ENCODE measurements at regions not wholly inside any gene's neighbourhood (a gene's known extent, or its start where the extent isn't known, plus 50 kb on each side); places are given as distances from the start of the nearest gene placed in this dataset.
"Not testable (repeated sequence)": the region's sequence is repeated elsewhere in the genome, so short reads cannot be mapped to it uniquely, and the experiment has no call there.

DNA sequence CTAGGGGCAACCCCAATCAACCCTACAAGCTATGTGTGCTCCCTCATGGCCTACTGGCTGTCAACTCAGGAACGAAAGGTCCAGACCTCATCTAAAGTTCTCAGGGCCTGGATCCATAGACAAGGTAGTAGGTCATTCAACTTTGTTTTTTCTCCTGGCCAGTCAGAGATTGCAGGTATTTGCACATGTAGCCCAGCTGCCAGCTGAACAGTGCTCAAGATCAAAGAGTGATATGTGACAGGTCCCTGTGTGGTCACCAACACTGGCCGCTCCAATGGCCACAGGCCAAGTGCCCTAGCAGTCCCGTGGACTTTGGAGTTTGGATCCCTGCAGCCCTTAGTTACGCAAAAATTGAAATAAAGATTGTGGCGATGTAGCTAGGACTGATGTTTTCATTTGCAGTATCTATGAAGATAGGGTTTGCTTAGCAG, 60.6 kb upstream of the ATXN1 start:
- Mint-ChIP-seq H3K27ac (no peak overlapping the region), H3K27me3 (ENCODE audit: low read depth) (peaks cover 14% of the 10 kb centered on the region), H3K4me1 (ENCODE audit: low read depth) (peaks cover 2% of the 10 kb centered on the region), H3K9me3 (no peaks in the 10 kb centered on the region), H3K36me3 (ENCODE audit: low read depth) (no peaks in the 10 kb centered on the region), H3K4me3 (no peak overlapping the region)
- DNase-seq, result no peak
- intact Hi-C loops (cut with micrococcal nuclease), result no loop called here
- CTCF ChIA-PET, result no interaction called here

- CTCF ChIA-PET, result interaction anchor here (0.6 to 1.7 kb wide), 7 partner anchors 15 to 505 kb away, joined by 3 to 7 read pairs (median 4); partner anchors contain the start of gene ATXN1
- H3K27ac Mint-ChIP-seq; H3K36me3 Mint-ChIP-seq (ENCODE audit: low read depth); H3K9me3 Mint-ChIP-seq; H3K4me3 Mint-ChIP-seq; H3K4me1 Mint-ChIP-seq (ENCODE audit: low read depth); intact Hi-C loops (cut with micrococcal nuclease); DNase-seq: not testable (repeated sequence)
- peaks cover 14% of the 10 kb centered on the region for H3K27me3 Mint-ChIP-seq (ENCODE audit: low read depth)
Observed at GRCh38 chr6:16820262-16820661, 59.0 kb upstream of the ATXN1 start.

- Mint-ChIP-seq H3K4me1 (ENCODE audit: low read depth) (no peaks in the 10 kb centered on the region), H3K9me3 (no peaks in the 10 kb centered on the region), H3K27me3 (ENCODE audit: low read depth) (peaks cover 12% of the 10 kb centered on the region), H3K4me3 (no peak overlapping the region), H3K27ac (no peak overlapping the region), H3K36me3 (ENCODE audit: low read depth) (no peaks in the 10 kb centered on the region)
- intact Hi-C loops (cut with micrococcal nuclease), result loop anchor here (1.0 kb wide), 1 partner anchor 487 kb away; no protein-coding TSS in a partner anchor
- no peak for DNase-seq
- CTCF ChIA-PET, result interaction anchor here (0.6 to 1.7 kb wide), 8 partner anchors 14 to 504 kb away, joined by 3 to 7 read pairs (median 4); partner anchors contain the start of gene ATXN1
Observed at GRCh38 chr6:16819752-16820151, 58.5 kb upstream of the ATXN1 start.

DNA sequence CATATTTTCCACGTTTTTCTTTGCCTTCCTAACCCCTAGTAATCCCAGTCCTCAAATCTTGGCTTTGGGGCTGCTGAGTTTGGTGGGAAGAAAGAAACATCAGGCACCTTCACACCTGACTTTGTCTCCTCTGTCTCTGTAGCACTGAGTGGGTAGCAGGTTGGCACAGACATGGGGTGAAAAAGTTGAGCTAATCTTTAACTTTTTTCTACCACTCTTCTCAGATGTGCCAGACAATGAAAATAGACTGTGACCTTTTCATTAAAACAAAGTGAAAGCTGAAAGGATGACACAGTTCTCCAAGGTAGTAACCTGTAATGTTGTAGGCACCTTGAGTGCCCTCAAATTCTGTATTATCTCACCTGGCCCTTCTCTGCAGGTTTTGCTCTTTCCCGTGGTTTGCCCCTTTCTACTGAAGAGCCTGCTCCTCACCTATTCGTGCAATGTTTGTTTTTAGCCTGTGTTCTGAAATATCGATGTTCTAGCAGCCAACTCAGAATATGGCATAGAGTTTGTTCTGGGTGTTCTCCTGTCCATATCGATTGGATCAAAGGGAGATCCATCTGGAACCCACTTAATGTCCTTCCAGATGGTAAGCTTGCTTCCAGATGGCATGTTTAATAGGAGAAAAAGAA, 57.8 kb upstream of the ATXN1 start:
- Mint-ChIP-seq H3K4me3 (no peak overlapping the region), H3K36me3 (ENCODE audit: low read depth) (no peaks in the 10 kb centered on the region), H3K4me1 (ENCODE audit: low read depth) (no peaks in the 10 kb centered on the region), H3K9me3 (no peaks in the 10 kb centered on the region), H3K27ac (no peak overlapping the region), H3K27me3 (ENCODE audit: low read depth) (peaks cover 10% of the 10 kb centered on the region)
- CTCF ChIA-PET, result interaction anchor here (0.7 to 1.7 kb wide), 7 partner anchors 13 to 305 kb away, joined by 3 to 7 read pairs (median 3); partner anchors contain the start of gene ATXN1
- DNase-seq, result no peak
- intact Hi-C loops (cut with micrococcal nuclease), result loop anchor here (1.0 kb wide), 1 partner anchor 487 kb away; no protein-coding TSS in a partner anchor

GRCh38 chr6:16817594-16817993, 56.3 kb upstream of the ATXN1 start:
- no peak overlapping the region for H3K27ac Mint-ChIP-seq

DNA sequence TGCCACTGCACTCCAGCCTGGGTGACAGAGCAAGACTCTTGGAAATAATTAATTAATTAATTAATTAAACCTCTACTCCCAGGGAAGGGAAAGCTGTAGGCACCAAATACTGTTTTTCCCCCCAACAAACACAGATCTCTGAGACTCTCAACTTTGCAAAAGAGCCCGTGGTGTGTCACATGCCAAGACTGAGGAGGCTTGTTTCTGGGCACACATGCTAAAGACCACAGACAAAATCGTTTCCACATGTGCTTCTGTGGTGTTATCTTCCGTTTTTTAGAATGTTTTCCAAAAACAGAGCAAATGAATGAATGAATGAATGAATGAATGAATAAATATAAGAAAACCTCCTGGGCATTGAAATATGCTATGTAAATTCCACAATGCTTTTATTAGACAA, 55.6 kb upstream of the ATXN1 start:
- Mint-ChIP-seq H3K27me3 (ENCODE audit: low read depth) (peaks cover 13% of the 10 kb centered on the region), H3K36me3 (ENCODE audit: low read depth) (peaks cover 7% of the 10 kb centered on the region), H3K27ac (no peak overlapping the region), H3K9me3 (peaks cover 17% of the 10 kb centered on the region), H3K4me1 (ENCODE audit: low read depth) (no peaks in the 10 kb centered on the region), H3K4me3 (no peak overlapping the region)
- CTCF ChIA-PET, result interaction anchor here (0.6 kb wide), 2 partner anchors 46 to 488 kb away, joined by 3 to 4 read pairs; no protein-coding TSS in a partner anchor
- DNase-seq, result no peak
- intact Hi-C loops (cut with micrococcal nuclease), result no loop called here

More at GRCh38 chr6:16817594-16817993, 56.3 kb upstream of the ATXN1 start:
- peaks cover 10% of the 10 kb centered on the region for H3K9me3 Mint-ChIP-seq
- no peak for DNase-seq
- CTCF ChIA-PET, result interaction anchor here (0.5 to 0.6 kb wide), 2 partner anchors 14 to 46 kb away, joined by 3 read pairs; no protein-coding TSS in a partner anchor
- H3K36me3 Mint-ChIP-seq (ENCODE audit: low read depth), result peaks cover 5% of the 10 kb centered on the region
- no peaks in the 10 kb centered on the region for H3K4me1 Mint-ChIP-seq (ENCODE audit: low read depth)
- intact Hi-C loops (cut with micrococcal nuclease), result no loop called here
- H3K4me3 Mint-ChIP-seq, result no peak overlapping the region
- H3K27me3 Mint-ChIP-seq (ENCODE audit: low read depth), result peaks cover 13% of the 10 kb centered on the region

DNA sequence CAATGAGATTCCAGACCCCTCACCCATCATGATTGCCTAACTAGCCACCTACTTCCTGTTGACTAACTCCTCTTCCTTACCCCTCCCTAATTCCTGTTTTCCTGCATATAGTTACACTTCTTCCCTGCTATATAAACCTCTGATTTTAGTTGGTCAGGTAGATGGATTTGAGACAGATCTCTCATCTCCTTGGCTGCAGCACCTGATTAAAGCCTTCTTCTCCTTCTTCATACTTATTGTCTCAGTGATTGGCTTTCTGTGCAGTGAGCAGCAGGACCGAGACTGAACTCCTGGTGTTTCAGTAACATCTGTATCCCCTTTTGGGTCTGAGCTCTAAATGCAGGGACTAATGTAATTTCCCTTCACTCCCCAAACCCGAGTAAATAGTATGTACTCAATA, 51.7 kb upstream of the ATXN1 start:
- no peak for DNase-seq
- H3K27ac Mint-ChIP-seq, result no peak overlapping the region
- H3K9me3 Mint-ChIP-seq, result peaks cover 22% of the 10 kb centered on the region
- intact Hi-C loops (cut with micrococcal nuclease), result no loop called here
- H3K27me3 Mint-ChIP-seq (ENCODE audit: low read depth), result peaks cover 5% of the 10 kb centered on the region
- CTCF ChIA-PET, result no interaction called here
- H3K4me1 Mint-ChIP-seq (ENCODE audit: low read depth), result no peaks in the 10 kb centered on the region
- no peak overlapping the region for H3K4me3 Mint-ChIP-seq
- peaks cover 7% of the 10 kb centered on the region for H3K36me3 Mint-ChIP-seq (ENCODE audit: low read depth)

DNA sequence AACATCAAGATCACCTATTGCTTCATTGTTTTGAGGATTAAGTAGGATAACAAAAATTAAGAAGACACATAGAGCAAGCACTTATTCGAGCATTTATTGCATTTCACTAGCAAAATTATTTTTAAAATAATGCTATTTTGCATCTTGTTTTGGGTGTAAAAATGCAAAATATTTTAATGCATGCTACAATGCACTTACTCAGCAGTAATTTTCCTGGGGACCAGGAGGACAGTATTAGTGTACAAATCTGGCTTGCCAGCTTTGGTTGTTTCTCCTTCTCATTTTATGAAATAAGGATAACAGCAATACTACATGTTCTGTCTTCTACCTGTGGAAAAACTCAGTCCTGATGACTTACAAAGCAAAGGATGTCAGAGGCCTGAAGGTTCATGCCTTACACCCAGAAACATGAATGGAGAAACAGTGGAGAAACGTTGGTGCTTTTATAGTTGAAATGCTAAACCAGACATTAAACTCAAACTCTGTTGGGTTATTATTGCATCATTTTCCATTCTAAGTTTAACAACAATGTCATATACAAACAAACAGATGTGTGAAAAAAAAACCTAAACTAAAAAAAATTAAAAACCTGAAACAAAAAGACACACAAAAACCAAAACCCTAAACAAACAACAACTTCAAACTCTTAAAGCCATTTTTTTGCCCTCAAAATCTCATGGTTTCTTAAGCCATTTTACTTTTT, 50.2 kb upstream of the ATXN1 start:
- intact Hi-C loops (cut with micrococcal nuclease), result no loop called here
- peaks cover 22% of the 10 kb centered on the region for H3K9me3 Mint-ChIP-seq

More for the DNA sequence above, 50.2 kb upstream of the ATXN1 start:
- no peak for DNase-seq
- H3K4me3 Mint-ChIP-seq, result no peak overlapping the region
- H3K27ac Mint-ChIP-seq, result no peak overlapping the region
- peaks cover 7% of the 10 kb centered on the region for H3K36me3 Mint-ChIP-seq (ENCODE audit: low read depth)
- H3K4me1 Mint-ChIP-seq (ENCODE audit: low read depth), result no peaks in the 10 kb centered on the region
- peaks cover 5% of the 10 kb centered on the region for H3K27me3 Mint-ChIP-seq (ENCODE audit: low read depth)
- CTCF ChIA-PET, result no interaction called here

Measured in activated naive CD4-positive, alpha-beta T cell treated with anti-CD3 and anti-CD28 coated beads for 36 hours (primary cell).